ENCODE measurements at regions not wholly inside any gene's neighbourhood (a gene's known extent, or its start where the extent isn't known, plus 50 kb on each side); places are given as distances from the start of the nearest gene placed in this dataset.

DNA sequence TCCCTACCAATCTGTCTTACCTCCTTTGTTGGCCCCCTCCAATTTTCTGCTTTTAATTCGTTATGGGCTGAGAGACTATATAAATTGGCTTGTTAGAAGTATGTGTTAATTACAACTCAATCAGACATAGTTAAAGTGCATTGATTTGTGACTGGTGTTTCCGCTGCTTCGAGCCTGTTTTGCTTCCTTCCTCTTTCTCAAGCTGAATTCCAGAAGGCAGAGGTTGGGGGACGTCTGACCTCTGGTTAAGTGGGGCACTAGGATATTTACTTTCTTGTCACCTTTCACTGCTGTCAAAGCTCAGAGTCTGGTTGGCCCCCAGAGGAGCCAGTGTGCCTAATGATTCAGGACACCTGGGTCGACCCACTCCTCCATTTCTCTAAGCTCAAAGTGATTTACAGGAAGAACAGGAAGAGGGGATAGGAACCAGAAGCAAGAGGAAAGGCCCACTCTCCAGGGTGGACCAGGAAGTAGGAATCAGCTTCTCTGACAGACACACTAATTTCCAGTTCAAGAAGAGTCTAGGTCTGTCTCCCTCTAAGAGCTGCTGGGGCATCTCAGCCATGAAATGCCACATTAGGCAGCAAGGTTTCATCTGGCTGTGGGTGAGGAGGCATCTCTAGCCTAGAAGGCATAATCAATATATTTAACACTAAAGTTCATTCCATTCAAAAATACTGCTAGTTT is 397.2 kb upstream of the NPVF start:
- Mint-ChIP-seq H3K36me3 (ENCODE audit: low read depth) (no peaks in the 10 kb centered on the region), H3K9me3 (no peaks in the 10 kb centered on the region), H3K27me3 (no peaks in the 10 kb centered on the region), H3K4me1 (ENCODE audit: low read depth) (peaks cover 17% of the 10 kb centered on the region), H3K4me3 (no peak overlapping the region), H3K27ac (no peak overlapping the region)
- POLR2A ChIA-PET = no interaction called here
- TF ChIP-seq, protein P1, sequence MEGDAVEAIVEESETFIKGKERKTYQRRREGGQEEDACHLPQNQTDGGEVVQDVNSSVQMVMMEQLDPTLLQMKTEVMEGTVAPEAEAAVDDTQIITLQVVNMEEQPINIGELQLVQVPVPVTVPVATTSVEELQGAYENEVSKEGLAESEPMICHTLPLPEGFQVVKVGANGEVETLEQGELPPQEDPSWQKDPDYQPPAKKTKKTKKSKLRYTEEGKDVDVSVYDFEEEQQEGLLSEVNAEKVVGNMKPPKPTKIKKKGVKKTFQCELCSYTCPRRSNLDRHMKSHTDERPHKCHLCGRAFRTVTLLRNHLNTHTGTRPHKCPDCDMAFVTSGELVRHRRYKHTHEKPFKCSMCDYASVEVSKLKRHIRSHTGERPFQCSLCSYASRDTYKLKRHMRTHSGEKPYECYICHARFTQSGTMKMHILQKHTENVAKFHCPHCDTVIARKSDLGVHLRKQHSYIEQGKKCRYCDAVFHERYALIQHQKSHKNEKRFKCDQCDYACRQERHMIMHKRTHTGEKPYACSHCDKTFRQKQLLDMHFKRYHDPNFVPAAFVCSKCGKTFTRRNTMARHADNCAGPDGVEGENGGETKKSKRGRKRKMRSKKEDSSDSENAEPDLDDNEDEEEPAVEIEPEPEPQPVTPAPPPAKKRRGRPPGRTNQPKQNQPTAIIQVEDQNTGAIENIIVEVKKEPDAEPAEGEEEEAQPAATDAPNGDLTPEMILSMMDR (IDR thresholded peaks at IDR 0.05) = no peak
- no peaks in the 10 kb centered on the region for H3K27me3 ChIP-seq (ENCODE audit: control insufficient read depth in 1 of 2, insufficient read depth in 2 of 2, low read length in 2 of 2)
- H3K9me3 ChIP-seq (ENCODE audit: control insufficient read depth in 1 of 2, insufficient read depth in 1 of 2, low read length in 2 of 2) = no peaks in the 10 kb centered on the region
- DNase-seq (no peak), ATAC-seq (ENCODE audit: poor library complexity) (no peak)
- CTCF ChIA-PET = no interaction called here
- no peaks in the 10 kb centered on the region for H3K36me3 ChIP-seq (ENCODE audit: insufficient read depth, low read length)
- no peak overlapping the region for H3K27ac ChIP-seq (ENCODE audit: low read depth in 1 of 2, low read length in 2 of 2)
- intact Hi-C loops (cut with DNase I, micrococcal nuclease) = no loop called here
- H3K4me3 ChIP-seq (ENCODE audit: low read length) = no peak overlapping the region
- H3K4me1 ChIP-seq (ENCODE audit: insufficient read depth, low read length) = peaks cover 12% of the 10 kb centered on the region

DNA sequence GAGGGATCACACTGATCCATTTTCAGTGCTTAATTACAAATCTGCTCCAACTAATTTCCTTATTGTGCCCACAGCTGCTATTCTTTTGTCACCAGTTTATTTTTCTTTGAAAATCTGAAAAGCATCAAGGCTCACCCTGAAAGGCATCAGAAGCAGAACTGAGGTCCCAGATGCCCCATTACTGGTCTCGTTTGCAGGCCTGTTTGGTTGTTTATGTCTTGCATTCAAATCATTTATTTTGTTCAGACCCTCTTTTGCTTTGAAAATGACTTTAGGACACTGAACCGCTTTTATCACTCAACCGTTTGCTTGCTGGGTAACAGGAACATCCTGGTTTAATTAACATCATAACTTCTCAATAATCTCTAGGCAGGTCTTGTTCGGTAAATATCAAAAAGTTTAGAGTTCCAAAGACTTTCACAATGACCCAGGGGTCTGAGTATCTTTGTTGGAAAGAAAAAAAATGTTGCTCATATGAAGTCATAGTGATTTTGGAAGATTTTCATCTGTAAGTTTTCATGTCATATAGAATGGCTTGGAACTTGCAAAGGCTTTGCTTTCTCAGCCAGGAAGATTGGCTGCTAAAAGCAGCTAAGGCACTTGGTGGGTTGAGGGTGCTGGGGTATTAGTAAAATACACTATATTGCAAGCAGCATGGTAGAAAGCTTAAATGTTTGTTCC is 398.3 kb upstream of the NPVF start:
- DNase-seq = no peak
- H3K9me3 ChIP-seq (ENCODE audit: control insufficient read depth in 1 of 2, insufficient read depth in 1 of 2, low read length in 2 of 2) = no peaks in the 10 kb centered on the region
- Mint-ChIP-seq H3K4me1 (ENCODE audit: low read depth) (peaks cover 5% of the 10 kb centered on the region), H3K9me3 (no peaks in the 10 kb centered on the region), H3K27me3 (no peaks in the 10 kb centered on the region), H3K4me3 (no peak overlapping the region), H3K27ac (no peak overlapping the region), H3K36me3 (ENCODE audit: low read depth) (no peaks in the 10 kb centered on the region)
- no peaks in the 10 kb centered on the region for H3K27me3 ChIP-seq (ENCODE audit: control insufficient read depth in 1 of 2, insufficient read depth in 2 of 2, low read length in 2 of 2)
- ChIA-PET CTCF (no interaction called here), POLR2A (no interaction called here)
- H3K4me1 ChIP-seq (ENCODE audit: insufficient read depth, low read length) = peaks cover 2% of the 10 kb centered on the region
- TF ChIP-seq, protein P1 (IDR thresholded peaks at IDR 0.05) = no peak
- no peak overlapping the region for H3K27ac ChIP-seq (ENCODE audit: low read depth in 1 of 2, low read length in 2 of 2)
- H3K4me3 ChIP-seq (ENCODE audit: low read length) = no peak overlapping the region
- no peaks in the 10 kb centered on the region for H3K36me3 ChIP-seq (ENCODE audit: insufficient read depth, low read length)
- intact Hi-C loops (cut with DNase I, micrococcal nuclease) = no loop called here
- ATAC-seq (ENCODE audit: poor library complexity) = no peak

DNA sequence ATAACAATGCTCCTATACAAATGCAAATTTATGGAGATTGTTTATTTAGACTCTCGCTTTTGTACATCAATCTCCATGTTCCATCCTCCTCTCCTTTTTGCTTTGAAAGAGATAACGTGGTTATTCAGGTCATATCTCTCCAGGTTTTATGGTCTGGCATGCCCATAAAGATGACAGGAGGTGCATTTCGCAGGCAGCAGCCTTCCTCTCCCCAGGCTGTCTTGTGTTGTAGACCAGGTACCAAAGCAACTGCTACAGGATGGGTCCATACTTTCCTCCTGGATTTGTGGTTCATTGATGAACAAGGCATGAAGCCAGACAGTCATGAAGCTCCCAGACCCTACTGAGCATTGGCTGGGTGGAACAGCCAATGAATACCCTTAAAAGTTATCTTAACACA is 400.2 kb upstream of the NPVF start:
- Mint-ChIP-seq H3K36me3 (ENCODE audit: low read depth) (no peaks in the 10 kb centered on the region), H3K27me3 (no peaks in the 10 kb centered on the region), H3K27ac (no peak overlapping the region), H3K4me3 (no peak overlapping the region), H3K9me3 (no peaks in the 10 kb centered on the region), H3K4me1 (ENCODE audit: low read depth) (no peaks in the 10 kb centered on the region)
- Histone ChIP-seq H3K27me3 (ENCODE audit: control insufficient read depth in 1 of 2, insufficient read depth in 2 of 2, low read length in 2 of 2) (no peaks in the 10 kb centered on the region), H3K9me3 (ENCODE audit: control insufficient read depth in 1 of 2, insufficient read depth in 1 of 2, low read length in 2 of 2) (no peaks in the 10 kb centered on the region), H3K4me3 (ENCODE audit: low read length) (no peak overlapping the region), H3K4me1 (ENCODE audit: insufficient read depth, low read length) (no peaks in the 10 kb centered on the region), H3K36me3 (ENCODE audit: insufficient read depth, low read length) (no peaks in the 10 kb centered on the region), H3K27ac (ENCODE audit: low read depth in 1 of 2, low read length in 2 of 2) (no peak overlapping the region)
- intact Hi-C loops (cut with DNase I, micrococcal nuclease) = no loop called here
- no peak for ATAC-seq (ENCODE audit: poor library complexity)
- no peak for DNase-seq
- ChIA-PET POLR2A (no interaction called here), CTCF (no interaction called here)
- TF ChIP-seq, protein P1 (IDR thresholded peaks at IDR 0.05) = no peak
